Thoracic aorta (tissue), 2 donors: ENCODE measurements at regions not wholly inside any gene's neighbourhood (a gene's known extent, or its start where the extent isn't known, plus 50 kb on each side); places are given as distances from the start of the nearest gene placed in this dataset.

Experiments used
- ATAC-seq: fragments of 150-250 bp; one replicate; pipeline ENCODE4 v1.8.0; 2017; ENCODE audit warnings: low read depth; ENCODE audit not compliant: insufficient number of reproducible peaks, low FRiP score
- DNase-seq: peaks from one replicate; pipeline ENCODE4 v3.0.0-alpha.2; 2020; ENCODE audit warnings: low spot score
- H3K27ac ChIP-seq, 2 donors: fragments of 200-600 bp; sonication (generic); 1 replicate in 1 of 2; 2 replicates in 1 of 2; pipeline ENCODE4 v1.5.1; 2016; ENCODE audit warnings: mild to moderate bottlenecking in 2 of 2, moderate library complexity in 2 of 2
- H3K27me3 ChIP-seq: fragments of 200-600 bp; sonication (generic); replicated peaks from 2 replicates; pipeline ENCODE4 v1.6.0; 2016; ENCODE audit warnings: mild to moderate bottlenecking; ENCODE audit not compliant: insufficient read depth
- H3K36me3 ChIP-seq: fragments of 200-600 bp; sonication (generic); one replicate; pipeline ENCODE4 v1.5.1; 2016
- H3K4me1 ChIP-seq, 2 donors: fragments of 200-600 bp; sonication (generic); 1 replicate in 1 of 2; 2 replicates in 1 of 2; pipeline versions ENCODE4 v1.5.1 to v1.6.0; 2016; ENCODE audit warnings: low read depth in 2 of 2, mild to moderate bottlenecking in 1 of 2; ENCODE audit not compliant: control insufficient read depth in 1 of 2
- H3K4me3 ChIP-seq: fragments of 200-600 bp; sonication (generic); 2 replicates; pipeline ENCODE4 v1.5.1; 2016; ENCODE audit warnings: mild to moderate bottlenecking
- H3K9me3 ChIP-seq: fragments of 200-600 bp; sonication (generic); 2 replicates; pipeline ENCODE4 v1.5.1; 2016
- CTCF ChIP-seq: fragments of 200-600 bp; sonication (generic); IDR thresholded peaks from one replicate; pipeline ENCODE4 v1.5.1; 2019; ENCODE audit warnings: antibody characterized with exemption

- Histone ChIP-seq H3K9me3 (no peaks in the 10 kb centered on the region), H3K27me3 (no peaks in the 10 kb centered on the region), H3K36me3 (no peaks in the 10 kb centered on the region), H3K27ac (no peak overlapping the region), H3K4me3 (no peak overlapping the region), H3K4me1 (no peaks in the 10 kb centered on the region)
- TF ChIP-seq CTCF = no peak
- ATAC-seq (no peak), DNase-seq (no peak)
These were observed 91.4 kb upstream of the DYNLRB2 start for GRCh38 chr16:80449392-80449791.

GRCh38 chr16:80447241-80447640 lies 93.6 kb upstream of the DYNLRB2 start:
- TF ChIP-seq CTCF = no peak
- Histone ChIP-seq H3K4me3 (no peak overlapping the region), H3K4me1 (no peaks in the 10 kb centered on the region), H3K27ac (no peak overlapping the region), H3K36me3 (no peaks in the 10 kb centered on the region), H3K9me3 (no peaks in the 10 kb centered on the region), H3K27me3 (no peaks in the 10 kb centered on the region)
- DNase-seq (no peak), ATAC-seq (no peak)

- Histone ChIP-seq H3K4me3 (no peak overlapping the region), H3K27me3 (no peaks in the 10 kb centered on the region), H3K27ac (no peak overlapping the region), H3K36me3 (no peaks in the 10 kb centered on the region), H3K9me3 (no peaks in the 10 kb centered on the region), H3K4me1 (no peaks in the 10 kb centered on the region)
- no peak for ATAC-seq
- no peak for TF ChIP-seq CTCF
- DNase-seq = no peak
These were observed 98.0 kb upstream of the DYNLRB2 start for GRCh38 chr16:80442779-80443178.

- no peak for DNase-seq
- H3K4me1 ChIP-seq = no peaks in the 10 kb centered on the region
- H3K9me3 ChIP-seq = no peaks in the 10 kb centered on the region
- no peaks in the 10 kb centered on the region for H3K36me3 ChIP-seq
- no peak for TF ChIP-seq CTCF
- no peak for ATAC-seq
- H3K27me3 ChIP-seq = no peaks in the 10 kb centered on the region
- H3K4me3 ChIP-seq = no peak overlapping the region
- no peak overlapping the region for H3K27ac ChIP-seq
These were observed 98.9 kb upstream of the DYNLRB2 start for GRCh38 chr16:80441935-80442334.

GRCh38 chr16:80440667-80441066 lies 100.1 kb upstream of the DYNLRB2 start:
- no peak overlapping the region for H3K27ac ChIP-seq
- DNase-seq (no peak), ATAC-seq (no peak)
- no peak for TF ChIP-seq CTCF
- H3K4me3 ChIP-seq = no peak overlapping the region
- no peaks in the 10 kb centered on the region for H3K4me1 ChIP-seq
- no peaks in the 10 kb centered on the region for H3K36me3 ChIP-seq
- no peaks in the 10 kb centered on the region for H3K27me3 ChIP-seq
- no peaks in the 10 kb centered on the region for H3K9me3 ChIP-seq
